Stimulated activated memory B cell treated with anti-CD40 and anti-IgM and Interleukin-4, amounts not matched to agents 10 μg/mL and 1 μg/mL and 100 μg/mL, for 72 hours (primary cell): ENCODE measurements at regions not wholly inside any gene's neighbourhood (a gene's known extent, or its start where the extent isn't known, plus 50 kb on each side); places are given as distances from the start of the nearest gene placed in this dataset.

Experiments
- ATAC-seq: fragments of 150-1000 bp; cut with Tn5 transposase; 2 replicates; pipeline ENCODE4 v1.10.0; 2021
- H3K27ac Mint-ChIP-seq: one replicate; pipeline ENCODE4 v1.8.0; 2022; ENCODE audit warnings: mild to moderate bottlenecking, mixed read lengths
- H3K27me3 Mint-ChIP-seq: one replicate; pipeline ENCODE4 v1.8.0; 2022; ENCODE audit warnings: mixed read lengths
- H3K36me3 Mint-ChIP-seq: one replicate; pipeline ENCODE4 v1.8.0; 2022; ENCODE audit warnings: mixed read lengths
- H3K4me1 Mint-ChIP-seq: one replicate; pipeline ENCODE4 v1.8.0; 2022; ENCODE audit warnings: mixed read lengths
- H3K4me3 Mint-ChIP-seq: one replicate; pipeline ENCODE4 v1.8.0; 2022; ENCODE audit warnings: mild to moderate bottlenecking, moderate library complexity, mixed read lengths
- H3K9me3 Mint-ChIP-seq: one replicate; pipeline ENCODE4 v1.8.0; 2022; ENCODE audit warnings: mixed read lengths

DNA sequence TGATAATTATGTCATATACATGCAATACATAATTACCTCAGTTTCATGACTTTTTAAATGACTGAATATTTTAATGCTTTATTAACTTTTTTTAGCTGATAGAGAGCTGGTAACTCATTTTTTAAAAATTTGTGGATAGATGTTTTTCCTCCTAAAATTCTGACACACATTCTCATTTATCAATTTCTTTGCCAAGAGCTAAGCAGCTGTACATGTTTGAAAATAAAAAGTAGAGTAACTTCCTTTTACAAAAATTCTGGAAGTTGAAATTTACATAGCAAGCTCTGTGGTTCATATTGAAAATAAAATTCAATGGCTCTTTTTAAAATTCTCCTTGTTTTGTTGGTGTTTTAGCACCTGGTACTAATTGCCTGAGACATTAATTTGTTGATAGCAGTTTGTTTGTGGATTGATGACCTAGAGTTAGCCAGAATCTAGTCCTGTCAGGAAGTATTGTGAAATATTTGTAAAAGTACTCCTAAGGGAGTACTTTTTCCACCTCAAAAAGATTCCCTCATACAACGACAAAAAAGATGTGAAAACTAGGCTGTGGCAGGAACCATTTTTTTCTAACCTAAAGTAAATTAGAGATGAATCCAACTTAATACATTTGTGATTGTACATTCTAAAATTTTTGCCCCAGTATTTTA is 621.8 kb downstream of the BCKDHB start:
- H3K4me1 Mint-ChIP-seq, result no peaks in the 10 kb centered on the region
- no peaks in the 10 kb centered on the region for H3K27me3 Mint-ChIP-seq
- peaks cover 5% of the 10 kb centered on the region for H3K9me3 Mint-ChIP-seq
- ATAC-seq, result no peak
- H3K27ac Mint-ChIP-seq, result no peak overlapping the region
- H3K36me3 Mint-ChIP-seq, result no peaks in the 10 kb centered on the region
- no peak overlapping the region for H3K4me3 Mint-ChIP-seq

DNA sequence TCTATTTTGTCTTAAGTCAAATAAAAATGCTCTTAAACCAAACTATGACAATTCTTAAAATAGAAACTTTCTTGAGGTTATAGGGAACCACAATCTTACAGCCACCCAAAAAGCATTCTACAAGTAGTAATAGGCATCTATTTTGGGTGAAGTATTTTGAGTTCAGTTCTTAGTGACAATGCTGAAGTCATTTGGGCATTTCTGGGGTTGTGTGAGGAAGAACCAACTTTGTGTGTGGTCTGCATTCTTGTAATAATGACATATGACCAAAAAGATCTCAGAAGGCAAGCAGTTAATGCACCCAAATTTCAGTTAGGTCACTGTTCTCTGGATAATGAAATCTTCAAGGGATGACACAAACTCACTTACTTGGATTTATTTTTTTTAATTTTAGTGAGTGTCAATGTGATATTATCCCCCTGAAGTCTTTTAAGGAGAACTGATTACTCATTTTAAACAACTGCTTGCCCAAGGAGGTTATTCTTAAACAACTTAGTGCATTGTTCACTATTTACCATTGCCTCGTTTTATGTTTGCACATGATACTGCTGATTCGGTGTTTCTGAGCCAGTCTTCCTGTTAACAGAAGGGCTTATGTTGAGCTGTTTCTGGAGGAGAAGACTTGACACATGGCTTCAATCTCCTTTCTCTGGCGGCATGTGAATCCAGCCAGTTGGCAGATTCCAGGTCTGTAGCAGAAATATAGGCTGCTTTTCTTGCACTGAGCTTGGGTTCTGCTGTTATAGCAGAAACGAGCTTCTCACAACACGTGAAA is 618.9 kb downstream of the BCKDHB start:
- Mint-ChIP-seq H3K36me3 (no peaks in the 10 kb centered on the region), H3K9me3 (peaks cover 3% of the 10 kb centered on the region), H3K27ac (no peak overlapping the region), H3K4me1 (no peaks in the 10 kb centered on the region), H3K4me3 (no peak overlapping the region), H3K27me3 (no peaks in the 10 kb centered on the region)
- ATAC-seq, result no peak

DNA sequence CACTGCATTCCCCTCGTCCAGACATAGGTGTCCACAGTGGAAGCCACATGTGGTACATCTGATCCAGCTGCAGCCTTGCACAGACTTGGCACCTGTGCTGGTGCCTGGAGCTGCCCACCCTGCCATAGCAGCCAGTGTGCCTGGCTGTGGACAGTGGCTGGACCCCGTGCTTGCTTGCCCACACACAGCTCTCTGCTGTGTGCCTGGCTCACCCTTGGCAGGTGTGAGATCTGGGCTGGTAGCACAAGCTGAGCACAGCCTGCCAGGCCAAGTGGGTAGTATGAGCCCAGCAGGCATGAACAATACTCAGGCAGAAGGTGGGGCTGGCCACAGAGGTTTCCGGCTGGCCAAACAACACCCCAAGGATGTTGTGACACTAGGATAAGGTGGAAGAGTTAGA is 614.4 kb downstream of the BCKDHB start:
- no peaks in the 10 kb centered on the region for H3K36me3 Mint-ChIP-seq
- ATAC-seq, result peak; percentile 51
- H3K27me3 Mint-ChIP-seq, result no peaks in the 10 kb centered on the region
- H3K27ac Mint-ChIP-seq, result no peak overlapping the region
- H3K4me1 Mint-ChIP-seq, result no peaks in the 10 kb centered on the region
- H3K4me3 Mint-ChIP-seq, result no peak overlapping the region
- no peaks in the 10 kb centered on the region for H3K9me3 Mint-ChIP-seq

DNA sequence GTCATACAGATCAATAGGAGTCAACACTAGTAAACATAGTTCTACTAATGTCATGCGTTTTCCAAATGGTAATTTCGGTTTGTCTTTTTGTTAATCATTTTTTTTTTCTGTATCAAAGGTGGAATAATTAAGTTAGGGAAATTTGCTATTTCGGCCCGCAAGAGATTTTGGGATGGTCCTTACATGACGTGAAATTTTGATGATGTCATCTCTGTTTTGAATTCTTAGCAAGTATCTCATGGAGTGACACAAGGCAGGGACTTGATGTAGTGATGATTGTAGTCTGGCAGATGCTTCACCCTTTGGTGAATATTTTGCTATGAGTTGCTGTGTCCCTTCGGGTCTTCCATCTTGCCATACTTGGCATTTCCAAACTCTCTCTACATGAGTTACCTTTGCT is 608.0 kb downstream of the BCKDHB start:
- Mint-ChIP-seq H3K4me1 (no peaks in the 10 kb centered on the region), H3K27me3 (no peaks in the 10 kb centered on the region), H3K36me3 (no peaks in the 10 kb centered on the region), H3K4me3 (no peak overlapping the region), H3K9me3 (peaks cover 3% of the 10 kb centered on the region), H3K27ac (no peak overlapping the region)
- no peak for ATAC-seq

DNA sequence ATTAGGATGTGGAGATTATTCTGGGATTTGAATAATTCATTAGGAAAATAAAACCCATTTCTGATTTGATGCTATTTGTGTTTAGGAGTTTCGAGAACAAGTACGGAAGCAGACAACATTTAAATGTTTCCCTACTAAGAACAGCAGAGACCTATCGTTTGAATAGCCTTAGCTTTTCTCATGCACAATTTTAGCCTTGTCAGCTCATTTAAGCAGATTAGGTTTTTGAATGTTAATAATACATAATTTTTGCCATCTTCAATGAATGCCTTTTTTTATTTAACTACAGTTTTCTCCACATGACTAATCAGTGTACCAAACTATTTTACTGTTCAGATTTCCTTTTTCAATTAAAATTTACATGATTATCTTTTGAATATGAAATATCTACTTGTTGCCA is 592.0 kb downstream of the BCKDHB start:
- H3K9me3 Mint-ChIP-seq, result peaks cover 14% of the 10 kb centered on the region
- no peaks in the 10 kb centered on the region for H3K36me3 Mint-ChIP-seq
- no peak for ATAC-seq
- H3K27ac Mint-ChIP-seq, result no peak overlapping the region
- H3K27me3 Mint-ChIP-seq, result no peaks in the 10 kb centered on the region
- H3K4me1 Mint-ChIP-seq, result no peaks in the 10 kb centered on the region
- no peak overlapping the region for H3K4me3 Mint-ChIP-seq

GRCh38 chr6:80696268-80696667 is 589.8 kb downstream of the BCKDHB start:
- Mint-ChIP-seq H3K9me3 (peaks cover 11% of the 10 kb centered on the region), H3K27me3 (no peaks in the 10 kb centered on the region), H3K4me1 (no peaks in the 10 kb centered on the region), H3K4me3 (no peak overlapping the region), H3K36me3 (no peaks in the 10 kb centered on the region), H3K27ac (no peak overlapping the region)
- ATAC-seq, result no peak

DNA sequence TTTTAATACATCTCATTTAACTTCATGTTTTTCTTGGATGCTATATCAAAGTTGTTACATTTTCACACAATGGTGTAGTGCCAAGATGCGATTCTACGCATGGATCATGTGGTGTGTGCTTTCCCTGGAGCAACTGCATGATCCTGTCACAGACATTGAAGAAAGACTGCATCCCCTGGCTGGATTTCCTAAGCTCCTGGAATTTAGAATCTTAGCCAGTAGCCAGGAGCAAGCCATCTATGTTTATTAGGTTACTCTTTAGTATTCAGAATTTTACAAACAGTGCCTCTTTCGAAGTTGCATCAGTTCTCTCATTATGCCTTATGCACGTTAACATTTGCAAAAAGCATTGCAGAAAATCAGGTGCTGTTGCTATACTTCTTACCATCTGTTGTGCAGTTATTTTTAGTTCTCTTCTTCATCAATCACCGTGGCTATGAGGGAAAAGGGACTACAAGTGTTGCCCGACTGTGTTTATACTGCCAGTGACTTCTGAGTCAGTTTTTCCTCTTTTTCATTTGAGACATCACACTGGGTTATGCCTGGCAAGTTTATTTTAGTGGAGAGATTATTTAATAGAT is 584.2 kb downstream of the BCKDHB start:
- Mint-ChIP-seq H3K4me3 (no peak overlapping the region), H3K9me3 (peaks cover 16% of the 10 kb centered on the region), H3K4me1 (no peaks in the 10 kb centered on the region)

DNA sequence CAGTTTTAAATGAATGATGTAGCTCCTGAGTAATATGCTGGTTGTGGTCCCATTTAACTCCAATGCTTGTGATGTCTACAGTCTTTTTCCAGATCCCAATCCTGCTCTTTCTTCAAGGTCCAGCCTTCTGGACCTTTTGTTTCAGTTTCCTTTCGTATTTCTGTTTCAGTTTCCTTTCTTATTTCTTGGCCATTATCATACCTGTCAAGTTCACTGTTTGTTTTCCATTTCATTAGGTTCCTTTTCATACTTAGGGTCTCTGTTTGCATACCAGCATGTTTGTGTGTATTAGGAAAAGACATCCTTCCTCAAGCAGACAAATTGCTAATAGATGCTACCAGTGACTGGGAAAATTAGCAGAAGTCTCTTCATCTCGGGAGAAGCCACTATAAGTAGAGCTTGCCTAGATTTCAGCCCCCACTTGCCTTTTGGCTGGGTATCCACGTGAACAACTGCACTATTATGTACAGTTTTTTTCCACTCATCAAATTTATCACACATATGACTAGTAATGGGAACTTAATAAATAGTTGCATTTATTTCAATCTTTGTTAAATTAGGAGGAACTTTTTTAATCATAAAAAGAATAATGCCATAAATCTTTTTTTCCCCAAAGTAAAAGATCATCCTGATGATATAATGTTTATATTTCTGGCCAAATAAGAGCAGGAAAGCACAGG is 583.4 kb downstream of the BCKDHB start:
- H3K27me3 Mint-ChIP-seq, result no peaks in the 10 kb centered on the region
- peaks cover 16% of the 10 kb centered on the region for H3K9me3 Mint-ChIP-seq
- H3K27ac Mint-ChIP-seq, result no peak overlapping the region
- no peaks in the 10 kb centered on the region for H3K36me3 Mint-ChIP-seq
- H3K4me3 Mint-ChIP-seq, result no peak overlapping the region
- no peaks in the 10 kb centered on the region for H3K4me1 Mint-ChIP-seq
- ATAC-seq, result no peak

More for the DNA sequence above, 584.2 kb downstream of the BCKDHB start:
- ATAC-seq, result no peak
- no peak overlapping the region for H3K27ac Mint-ChIP-seq
- no peaks in the 10 kb centered on the region for H3K27me3 Mint-ChIP-seq
- H3K36me3 Mint-ChIP-seq, result no peaks in the 10 kb centered on the region

DNA sequence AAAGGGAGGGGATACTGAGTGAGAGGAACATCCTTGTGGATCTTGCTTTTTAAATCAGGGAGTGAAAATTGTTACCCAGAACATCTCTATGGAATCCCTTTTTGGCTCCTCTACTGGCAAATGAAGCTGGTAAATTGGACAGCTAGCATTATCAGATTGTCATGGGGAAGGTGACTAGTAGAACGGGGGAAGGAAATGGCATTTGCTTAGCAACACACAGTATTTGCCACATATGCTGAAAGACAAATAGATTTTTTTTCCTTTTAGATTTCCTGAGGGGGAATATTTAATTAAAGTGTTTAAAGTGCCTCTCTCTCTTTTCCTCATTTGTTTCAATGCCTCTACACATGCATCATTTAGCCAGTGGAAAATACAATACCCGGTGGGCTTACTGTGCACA is 573.5 kb downstream of the BCKDHB start:
- H3K4me1 Mint-ChIP-seq, result no peaks in the 10 kb centered on the region

DNA sequence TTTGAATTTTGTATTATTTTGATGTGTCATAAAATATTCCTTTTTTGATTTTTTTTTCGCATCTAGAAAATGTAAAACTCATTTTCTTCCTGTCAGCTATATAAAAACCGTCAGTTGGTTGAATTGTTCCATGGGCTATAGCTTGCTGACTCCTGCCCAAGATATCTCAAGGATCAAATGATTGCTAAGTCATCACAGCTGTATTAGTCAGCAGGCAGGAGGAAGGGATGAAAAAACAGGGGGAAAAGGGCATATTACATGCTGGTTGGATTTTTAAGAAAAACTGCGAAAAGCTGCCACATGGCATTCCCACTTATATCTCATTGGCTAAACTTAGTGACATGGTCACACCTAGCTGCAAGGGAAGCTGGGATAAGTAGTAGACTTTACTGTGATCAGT is 569.9 kb downstream of the BCKDHB start:
- H3K9me3 Mint-ChIP-seq, result no peaks in the 10 kb centered on the region
- no peaks in the 10 kb centered on the region for H3K36me3 Mint-ChIP-seq
- no peaks in the 10 kb centered on the region for H3K4me1 Mint-ChIP-seq
- no peak overlapping the region for H3K4me3 Mint-ChIP-seq
- H3K27me3 Mint-ChIP-seq, result no peaks in the 10 kb centered on the region
- no peak overlapping the region for H3K27ac Mint-ChIP-seq
- no peak for ATAC-seq

More for the DNA sequence above, 573.5 kb downstream of the BCKDHB start:
- no peaks in the 10 kb centered on the region for H3K27me3 Mint-ChIP-seq
- H3K36me3 Mint-ChIP-seq, result no peaks in the 10 kb centered on the region
- H3K27ac Mint-ChIP-seq, result no peak overlapping the region
- no peaks in the 10 kb centered on the region for H3K9me3 Mint-ChIP-seq
- no peak for ATAC-seq
- no peak overlapping the region for H3K4me3 Mint-ChIP-seq

GRCh38 chr6:80674669-80675068 is 568.2 kb downstream of the BCKDHB start:
- no peaks in the 10 kb centered on the region for H3K36me3 Mint-ChIP-seq
- H3K27ac Mint-ChIP-seq, result no peak overlapping the region
- H3K4me3 Mint-ChIP-seq, result no peak overlapping the region
- no peaks in the 10 kb centered on the region for H3K9me3 Mint-ChIP-seq
- H3K4me1 Mint-ChIP-seq, result no peaks in the 10 kb centered on the region
- no peaks in the 10 kb centered on the region for H3K27me3 Mint-ChIP-seq
- no peak for ATAC-seq

GRCh38 chr6:80673367-80673766 is 566.9 kb downstream of the BCKDHB start:
- no peaks in the 10 kb centered on the region for H3K27me3 Mint-ChIP-seq
- no peak for ATAC-seq
- H3K4me1 Mint-ChIP-seq, result no peaks in the 10 kb centered on the region
- no peaks in the 10 kb centered on the region for H3K9me3 Mint-ChIP-seq
- H3K36me3 Mint-ChIP-seq, result no peaks in the 10 kb centered on the region
- H3K4me3 Mint-ChIP-seq, result no peak overlapping the region
- H3K27ac Mint-ChIP-seq, result no peak overlapping the region

DNA sequence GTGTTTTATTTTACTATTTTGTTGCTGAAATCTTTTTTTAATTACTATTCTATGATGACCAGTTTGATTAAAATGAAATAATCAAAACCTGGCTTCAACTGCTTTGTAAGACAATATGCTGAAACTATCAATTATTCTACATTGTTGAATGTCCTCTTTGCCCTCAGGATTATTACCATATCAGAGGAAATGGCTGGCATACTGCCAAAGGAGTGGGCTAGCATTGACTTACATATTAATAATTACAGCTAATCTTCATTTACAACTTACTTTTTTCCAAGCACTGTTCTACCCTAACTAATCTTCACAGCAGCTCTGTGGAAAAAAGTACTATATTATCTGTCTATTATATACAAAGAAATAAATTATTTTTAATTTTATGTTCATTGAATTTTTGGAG is 560.5 kb downstream of the BCKDHB start:
- H3K27ac Mint-ChIP-seq, result no peak overlapping the region

DNA sequence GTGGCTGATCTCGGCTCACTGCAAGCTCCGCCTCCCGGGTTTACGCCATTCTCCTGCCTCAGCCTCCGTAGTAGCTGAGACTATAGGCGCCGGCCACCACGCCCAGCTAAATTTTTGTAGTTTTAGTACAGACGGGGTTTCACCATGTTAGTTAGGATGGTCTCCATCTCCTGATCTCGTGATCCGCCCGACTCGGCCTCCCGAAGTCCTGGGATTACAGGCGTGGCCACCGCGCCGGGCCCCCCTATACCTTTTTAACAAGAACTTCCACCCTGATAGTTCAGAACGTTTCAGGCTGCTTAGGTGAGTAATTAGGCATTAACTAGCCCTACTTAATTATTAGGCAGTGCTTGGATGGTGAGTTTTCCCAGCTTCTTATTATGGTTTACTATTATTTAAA is 552.5 kb downstream of the BCKDHB start:
- H3K27me3 Mint-ChIP-seq, result no peaks in the 10 kb centered on the region
- H3K36me3 Mint-ChIP-seq, result no peaks in the 10 kb centered on the region
- no peak for ATAC-seq
- no peak overlapping the region for H3K27ac Mint-ChIP-seq
- H3K4me3 Mint-ChIP-seq, result no peak overlapping the region
- no peaks in the 10 kb centered on the region for H3K9me3 Mint-ChIP-seq
- H3K4me1 Mint-ChIP-seq, result no peaks in the 10 kb centered on the region

More for the DNA sequence above, 560.5 kb downstream of the BCKDHB start:
- ATAC-seq, result no peak
- no peaks in the 10 kb centered on the region for H3K9me3 Mint-ChIP-seq
- no peaks in the 10 kb centered on the region for H3K36me3 Mint-ChIP-seq
- no peak overlapping the region for H3K4me3 Mint-ChIP-seq
- H3K4me1 Mint-ChIP-seq, result no peaks in the 10 kb centered on the region
- H3K27me3 Mint-ChIP-seq, result no peaks in the 10 kb centered on the region

- no peak for ATAC-seq
- Mint-ChIP-seq H3K36me3 (no peaks in the 10 kb centered on the region), H3K4me1 (no peaks in the 10 kb centered on the region), H3K27me3 (no peaks in the 10 kb centered on the region), H3K27ac (no peak overlapping the region), H3K4me3 (no peak overlapping the region), H3K9me3 (peaks cover 9% of the 10 kb centered on the region)
These were observed 540.7 kb downstream of the BCKDHB start for GRCh38 chr6:80647156-80647555.
